ENCODE measurements at regions not wholly inside any gene's neighbourhood (a gene's known extent, or its start where the extent isn't known, plus 50 kb on each side); places are given as distances from the start of the nearest gene placed in this dataset.

GRCh38 chr7:53415816-53416215 is 380.4 kb downstream of the POM121L12 start:
- Histone ChIP-seq H3K4me1 (no peaks in the 10 kb centered on the region), H3K9me3 (no peaks in the 10 kb centered on the region), H3K4me3 (ENCODE audit: low read depth, low read length) (no peak overlapping the region), H3K27me3 (replicated peaks; ENCODE audit: control insufficient read depth, insufficient read depth, low read length) (no peaks in the 10 kb centered on the region), H3K36me3 (ENCODE audit: control insufficient read depth, insufficient read depth, low read length) (no peaks in the 10 kb centered on the region)
- Mint-ChIP-seq H3K9me3 (ENCODE audit: unreplicated experiment) (peaks cover 15% of the 10 kb centered on the region), H3K4me3 (ENCODE audit: unreplicated experiment) (no peak overlapping the region), H3K27me3 (ENCODE audit: insufficient read depth, unreplicated experiment) (no peaks in the 10 kb centered on the region), H3K36me3 (ENCODE audit: insufficient read depth, unreplicated experiment) (no peaks in the 10 kb centered on the region), H3K4me1 (ENCODE audit: low read depth, unreplicated experiment) (no peaks in the 10 kb centered on the region), H3K27ac (ENCODE audit: unreplicated experiment) (no peak overlapping the region)
- intact Hi-C loops (cut with micrococcal nuclease; ENCODE audit: unreplicated experiment), result no loop called here
- POLR2A ChIA-PET, result no interaction called here
- no TSS peak for BruUV-seq (replicated peaks)
- DNase-seq, result no peak
- no peak for TF ChIP-seq CTCF (IDR thresholded peaks at IDR 0.05; ENCODE audit: insufficient read depth in 1 of 2, low read depth in 1 of 2, low read length in 1 of 2, severe bottlenecking in 1 of 2, unreplicated experiment in 1 of 2)
- CTCF ChIA-PET, result no interaction called here

DNA sequence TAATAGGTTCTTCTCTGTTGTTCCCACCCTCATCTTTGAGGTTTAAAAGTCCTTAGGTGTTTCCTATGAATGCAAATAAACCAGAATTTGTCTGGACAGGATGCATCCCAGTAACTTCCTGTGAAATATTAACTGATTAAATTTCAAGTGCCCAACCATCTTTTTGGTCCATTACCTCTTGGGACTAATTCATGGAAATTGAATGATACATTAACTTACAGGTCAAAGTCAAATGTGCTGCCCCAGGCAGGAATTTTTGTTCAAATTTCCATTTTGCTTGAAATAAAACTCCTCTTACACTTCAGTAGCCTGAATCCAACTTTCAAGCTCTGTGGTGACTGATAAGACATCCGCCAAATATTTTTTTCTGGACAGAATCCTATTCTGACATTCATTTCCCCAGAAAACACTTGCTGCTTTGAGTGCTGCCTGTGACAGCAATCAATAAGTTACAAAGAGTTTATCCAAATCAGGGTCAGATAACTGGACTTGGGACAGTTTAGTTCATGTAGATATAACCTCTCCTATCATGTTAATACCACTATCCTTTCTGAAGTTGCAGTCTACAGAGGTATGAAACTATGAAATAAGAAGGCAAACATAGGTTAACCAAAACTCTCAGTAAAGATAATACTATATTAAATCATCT is 383.5 kb downstream of the POM121L12 start:
- BruUV-seq (replicated peaks), result no TSS peak
- POLR2A ChIA-PET, result no interaction called here

DNA sequence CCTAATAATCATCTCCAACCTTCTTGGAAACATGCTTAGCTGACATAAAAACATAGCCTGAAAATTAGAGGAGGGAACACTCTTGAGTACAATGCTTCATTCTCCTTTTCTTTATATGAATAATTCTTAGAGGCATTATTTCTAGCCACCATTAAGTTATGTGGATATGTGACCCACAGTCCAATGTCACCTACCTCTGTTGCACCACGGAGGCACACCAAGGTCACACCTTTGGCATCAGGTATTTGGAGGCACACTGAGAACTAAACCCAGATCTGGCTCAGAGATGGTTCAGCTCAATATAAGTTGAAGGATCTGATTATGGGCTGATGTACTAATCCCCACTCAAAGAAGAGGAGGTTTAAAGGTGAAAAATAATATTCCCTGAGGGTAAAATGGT is 385.1 kb downstream of the POM121L12 start:
- Histone ChIP-seq H3K9me3 (no peaks in the 10 kb centered on the region), H3K4me1 (no peaks in the 10 kb centered on the region), H3K36me3 (ENCODE audit: control insufficient read depth, insufficient read depth, low read length) (no peaks in the 10 kb centered on the region), H3K4me3 (ENCODE audit: low read depth, low read length) (no peak overlapping the region), H3K27me3 (replicated peaks; ENCODE audit: control insufficient read depth, insufficient read depth, low read length) (no peaks in the 10 kb centered on the region)
- BruUV-seq (replicated peaks), result no TSS peak
- Mint-ChIP-seq H3K9me3 (ENCODE audit: unreplicated experiment) (peaks cover 6% of the 10 kb centered on the region), H3K36me3 (ENCODE audit: insufficient read depth, unreplicated experiment) (no peaks in the 10 kb centered on the region), H3K27ac (ENCODE audit: unreplicated experiment) (no peak overlapping the region), H3K4me1 (ENCODE audit: low read depth, unreplicated experiment) (no peaks in the 10 kb centered on the region), H3K4me3 (ENCODE audit: unreplicated experiment) (no peak overlapping the region), H3K27me3 (ENCODE audit: insufficient read depth, unreplicated experiment) (no peaks in the 10 kb centered on the region)
- POLR2A ChIA-PET, result no interaction called here
- CTCF ChIA-PET, result no interaction called here
- intact Hi-C loops (cut with micrococcal nuclease; ENCODE audit: unreplicated experiment), result no loop called here
- DNase-seq, result no peak
- no peak for TF ChIP-seq CTCF (IDR thresholded peaks at IDR 0.05; ENCODE audit: insufficient read depth in 1 of 2, low read depth in 1 of 2, low read length in 1 of 2, severe bottlenecking in 1 of 2, unreplicated experiment in 1 of 2)

More for the DNA sequence above, 383.5 kb downstream of the POM121L12 start:
- CTCF ChIA-PET, result no interaction called here
- intact Hi-C loops (cut with micrococcal nuclease; ENCODE audit: unreplicated experiment), result no loop called here
- Mint-ChIP-seq H3K27me3 (ENCODE audit: insufficient read depth, unreplicated experiment) (no peaks in the 10 kb centered on the region), H3K36me3 (ENCODE audit: insufficient read depth, unreplicated experiment) (no peaks in the 10 kb centered on the region), H3K4me1 (ENCODE audit: low read depth, unreplicated experiment) (no peaks in the 10 kb centered on the region), H3K27ac (ENCODE audit: unreplicated experiment) (no peak overlapping the region), H3K9me3 (ENCODE audit: unreplicated experiment) (peaks cover 15% of the 10 kb centered on the region), H3K4me3 (ENCODE audit: unreplicated experiment) (no peak overlapping the region)
- no peak overlapping the region for H3K4me3 ChIP-seq (ENCODE audit: low read depth, low read length)
- no peaks in the 10 kb centered on the region for H3K9me3 ChIP-seq
- DNase-seq, result no peak
- H3K27me3 ChIP-seq (replicated peaks; ENCODE audit: control insufficient read depth, insufficient read depth, low read length), result no peaks in the 10 kb centered on the region
- H3K4me1 ChIP-seq, result no peaks in the 10 kb centered on the region
- no peak for TF ChIP-seq CTCF (IDR thresholded peaks at IDR 0.05; ENCODE audit: insufficient read depth in 1 of 2, low read depth in 1 of 2, low read length in 1 of 2, severe bottlenecking in 1 of 2, unreplicated experiment in 1 of 2)
- H3K36me3 ChIP-seq (ENCODE audit: control insufficient read depth, insufficient read depth, low read length), result no peaks in the 10 kb centered on the region

Data from Caco-2 (cell line).